HL-60 (cell line): ENCODE measurements at regions not wholly inside any gene's neighbourhood (a gene's known extent, or its start where the extent isn't known, plus 50 kb on each side); places are given as distances from the start of the nearest gene placed in this dataset.

Experiments used
- GABPA ChIP-seq: IDR thresholded peaks from 2 replicates; pipeline ENCODE4 v1.6.1; 2012; ENCODE audit warnings: low read depth
- POLR2AphosphoS5 ChIP-seq: IDR thresholded peaks from 2 replicates; pipeline ENCODE4 v1.6.1; 2012; ENCODE audit warnings: low read depth
- TF ChIP-seq, protein P1 (sequence below): IDR thresholded peaks from one replicate; pipeline ENCODE4 v1.5.1; 2011; ENCODE audit warnings: low read length, control low read depth, inconsistent platforms; ENCODE audit not compliant: insufficient read depth
- TF ChIP-seq, protein P2 (sequence below): IDR thresholded peaks from 2 replicates; pipeline ENCODE4 v1.6.1; 2012; ENCODE audit warnings: low read depth; ENCODE audit not compliant: insufficient replicate concordance

DNA sequence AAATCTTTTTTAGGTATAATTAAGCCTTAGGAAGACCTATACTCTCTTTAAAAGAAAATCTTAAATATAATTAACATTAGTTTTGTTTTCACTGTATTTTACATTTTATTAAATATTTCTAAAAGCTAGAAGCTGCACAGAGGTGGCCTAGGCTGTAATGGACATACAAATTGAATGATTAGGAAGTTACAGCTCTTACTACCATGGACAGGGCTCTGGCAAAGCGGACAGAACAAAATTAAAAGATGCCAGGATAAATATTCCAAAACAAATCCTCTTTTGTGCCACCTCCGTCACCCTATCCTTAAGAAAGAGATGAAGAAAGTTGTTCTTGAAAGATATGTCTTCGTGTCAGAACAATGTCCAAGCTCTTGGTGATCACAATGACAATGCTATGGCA lies 376.5 kb downstream of the ETNK1 start:
- TF ChIP-seq, protein P1, sequence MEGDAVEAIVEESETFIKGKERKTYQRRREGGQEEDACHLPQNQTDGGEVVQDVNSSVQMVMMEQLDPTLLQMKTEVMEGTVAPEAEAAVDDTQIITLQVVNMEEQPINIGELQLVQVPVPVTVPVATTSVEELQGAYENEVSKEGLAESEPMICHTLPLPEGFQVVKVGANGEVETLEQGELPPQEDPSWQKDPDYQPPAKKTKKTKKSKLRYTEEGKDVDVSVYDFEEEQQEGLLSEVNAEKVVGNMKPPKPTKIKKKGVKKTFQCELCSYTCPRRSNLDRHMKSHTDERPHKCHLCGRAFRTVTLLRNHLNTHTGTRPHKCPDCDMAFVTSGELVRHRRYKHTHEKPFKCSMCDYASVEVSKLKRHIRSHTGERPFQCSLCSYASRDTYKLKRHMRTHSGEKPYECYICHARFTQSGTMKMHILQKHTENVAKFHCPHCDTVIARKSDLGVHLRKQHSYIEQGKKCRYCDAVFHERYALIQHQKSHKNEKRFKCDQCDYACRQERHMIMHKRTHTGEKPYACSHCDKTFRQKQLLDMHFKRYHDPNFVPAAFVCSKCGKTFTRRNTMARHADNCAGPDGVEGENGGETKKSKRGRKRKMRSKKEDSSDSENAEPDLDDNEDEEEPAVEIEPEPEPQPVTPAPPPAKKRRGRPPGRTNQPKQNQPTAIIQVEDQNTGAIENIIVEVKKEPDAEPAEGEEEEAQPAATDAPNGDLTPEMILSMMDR = no peak
- no peak for TF ChIP-seq POLR2AphosphoS5
- TF ChIP-seq, protein P2, sequence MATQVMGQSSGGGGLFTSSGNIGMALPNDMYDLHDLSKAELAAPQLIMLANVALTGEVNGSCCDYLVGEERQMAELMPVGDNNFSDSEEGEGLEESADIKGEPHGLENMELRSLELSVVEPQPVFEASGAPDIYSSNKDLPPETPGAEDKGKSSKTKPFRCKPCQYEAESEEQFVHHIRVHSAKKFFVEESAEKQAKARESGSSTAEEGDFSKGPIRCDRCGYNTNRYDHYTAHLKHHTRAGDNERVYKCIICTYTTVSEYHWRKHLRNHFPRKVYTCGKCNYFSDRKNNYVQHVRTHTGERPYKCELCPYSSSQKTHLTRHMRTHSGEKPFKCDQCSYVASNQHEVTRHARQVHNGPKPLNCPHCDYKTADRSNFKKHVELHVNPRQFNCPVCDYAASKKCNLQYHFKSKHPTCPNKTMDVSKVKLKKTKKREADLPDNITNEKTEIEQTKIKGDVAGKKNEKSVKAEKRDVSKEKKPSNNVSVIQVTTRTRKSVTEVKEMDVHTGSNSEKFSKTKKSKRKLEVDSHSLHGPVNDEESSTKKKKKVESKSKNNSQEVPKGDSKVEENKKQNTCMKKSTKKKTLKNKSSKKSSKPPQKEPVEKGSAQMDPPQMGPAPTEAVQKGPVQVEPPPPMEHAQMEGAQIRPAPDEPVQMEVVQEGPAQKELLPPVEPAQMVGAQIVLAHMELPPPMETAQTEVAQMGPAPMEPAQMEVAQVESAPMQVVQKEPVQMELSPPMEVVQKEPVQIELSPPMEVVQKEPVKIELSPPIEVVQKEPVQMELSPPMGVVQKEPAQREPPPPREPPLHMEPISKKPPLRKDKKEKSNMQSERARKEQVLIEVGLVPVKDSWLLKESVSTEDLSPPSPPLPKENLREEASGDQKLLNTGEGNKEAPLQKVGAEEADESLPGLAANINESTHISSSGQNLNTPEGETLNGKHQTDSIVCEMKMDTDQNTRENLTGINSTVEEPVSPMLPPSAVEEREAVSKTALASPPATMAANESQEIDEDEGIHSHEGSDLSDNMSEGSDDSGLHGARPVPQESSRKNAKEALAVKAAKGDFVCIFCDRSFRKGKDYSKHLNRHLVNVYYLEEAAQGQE = peak; percentile 84
- TF ChIP-seq GABPA = no peak
